Neural cell (in vitro differentiated cells): ENCODE measurements at regions not wholly inside any gene's neighbourhood (a gene's known extent, or its start where the extent isn't known, plus 50 kb on each side); places are given as distances from the start of the nearest gene placed in this dataset.

Experiments
- H2AFZ ChIP-seq: fragments of 200-600, 300-800 bp; sonication (generic), shearing (Covaris generic); 2 replicates; pipeline ENCODE4 v1.6.0; 2014; ENCODE audit warnings: low read depth, mild to moderate bottlenecking, antibody characterized with exemption, low read length, moderate library complexity
- H3F3A ChIP-seq: fragments of 200-600 bp; shearing (Covaris generic); 2 replicates; pipeline ENCODE4 v1.6.1; 2016; ENCODE audit warnings: mild to moderate bottlenecking, moderate library complexity, mixed read lengths, antibody characterized with exemption, low read length; ENCODE audit not compliant: insufficient read depth, poor library complexity, severe bottlenecking
- H3K27ac ChIP-seq: fragments of 200-600, 300-800 bp; sonication (generic), shearing (Covaris generic); 2 replicates; pipeline ENCODE4 v1.5.1; 2014; ENCODE audit warnings: mild to moderate bottlenecking, low read length, moderate library complexity
- H3K27me3 ChIP-seq: fragments of 300-800, 200-600 bp; sonication (generic), shearing (Covaris generic); 2 replicates; pipeline ENCODE4 v1.6.0; 2014; ENCODE audit warnings: mild to moderate bottlenecking, low read depth, low read length, moderate library complexity; ENCODE audit not compliant: insufficient read depth
- H3K36me3 ChIP-seq: fragments of 300-800, 200-600 bp; sonication (generic), shearing (Covaris generic); 2 replicates; pipeline ENCODE4 v1.5.1; 2014; ENCODE audit warnings: mild to moderate bottlenecking, antibody characterized with exemption, low read length, moderate library complexity; ENCODE audit not compliant: insufficient read depth
- H3K4me2 ChIP-seq: fragments of 300-800, 200-600 bp; sonication (generic), shearing (Covaris generic); 2 replicates; pipeline ENCODE4 v1.6.0; 2014; ENCODE audit warnings: mild to moderate bottlenecking, low read length
- H3K4me3 ChIP-seq: fragments of 300-800, 200-600 bp; sonication (generic), shearing (Covaris generic); 2 replicates; pipeline ENCODE4 v1.5.1; 2014; ENCODE audit warnings: mild to moderate bottlenecking, low read length, moderate library complexity
- H3K79me2 ChIP-seq: fragments of 200-600 bp; shearing (Covaris generic); replicated peaks from 2 replicates; pipeline ENCODE4 v1.6.0; 2014; ENCODE audit warnings: mild to moderate bottlenecking, low read length, moderate library complexity; ENCODE audit not compliant: insufficient read depth
- H3K9ac ChIP-seq: fragments of 300-800, 200-600 bp; sonication (generic), shearing (Covaris generic); 2 replicates; pipeline ENCODE4 v1.6.1; 2016; ENCODE audit warnings: mild to moderate bottlenecking, low read length, mixed read lengths
- H3K9me2 ChIP-seq: fragments of 200-600 bp; shearing (Covaris generic); 2 replicates; pipeline ENCODE4 v1.6.1; 2016; ENCODE audit warnings: mild to moderate bottlenecking, low read length, mixed read lengths; ENCODE audit not compliant: insufficient read depth
- H3K9me3 ChIP-seq: fragments of 200-600, 300-800 bp; sonication (generic), shearing (Covaris generic); 2 replicates; pipeline ENCODE4 v1.6.1; 2016; ENCODE audit warnings: mild to moderate bottlenecking, mixed run types, low read length, moderate library complexity, mixed read lengths
- H4K20me1 ChIP-seq: fragments of 200-600 bp; shearing (Covaris generic); 2 replicates; pipeline ENCODE4 v1.6.1; 2016; ENCODE audit warnings: mild to moderate bottlenecking, mixed run types; ENCODE audit not compliant: insufficient read depth
- CTCF ChIP-seq: fragments of 450-650 bp; IDR thresholded peaks from 2 replicates; pipeline ENCODE4 v1.5.1; 2014; ENCODE audit warnings: antibody characterized with exemption, mild to moderate bottlenecking, moderate library complexity; ENCODE audit not compliant: poor library complexity, severe bottlenecking
- EP300 ChIP-seq: fragments of 450-650 bp; conservative IDR thresholded peaks from 2 replicates; pipeline ENCODE4 v1.6.1; 2014; ENCODE audit warnings: antibody characterized with exemption, mild to moderate bottlenecking, moderate library complexity; ENCODE audit not compliant: poor library complexity, severe bottlenecking
- EZH2 ChIP-seq: fragments of 200-600, 300-800 bp; shearing (Covaris generic), sonication (generic); IDR thresholded peaks from 2 replicates; pipeline ENCODE4 v1.6.1; 2014; ENCODE audit warnings: antibody characterized with exemption, low read length, borderline replicate concordance, mild to moderate bottlenecking; ENCODE audit not compliant: insufficient read depth, poor library complexity, severe bottlenecking
- MXI1 ChIP-seq: fragments of 450-650 bp; conservative IDR thresholded peaks from 2 replicates; pipeline ENCODE4 v1.6.1; 2014; ENCODE audit warnings: antibody characterized with exemption, mild to moderate bottlenecking; ENCODE audit not compliant: poor library complexity, severe bottlenecking
- POLR2AphosphoS5 ChIP-seq: IDR thresholded peaks from 2 replicates; pipeline ENCODE4 v1.6.1; 2012
- RAD21 ChIP-seq: fragments of 450-650 bp; conservative IDR thresholded peaks from 2 replicates; pipeline ENCODE4 v1.6.1; 2014; ENCODE audit warnings: antibody characterized with exemption, mild to moderate bottlenecking, moderate library complexity
- REST ChIP-seq: IDR thresholded peaks from 2 replicates; pipeline ENCODE4 v1.6.1; 2012; ENCODE audit warnings: borderline replicate concordance
- SMC3 ChIP-seq: fragments of 450-650 bp; conservative IDR thresholded peaks from 2 replicates; pipeline ENCODE4 v1.6.1; 2014; ENCODE audit warnings: antibody characterized with exemption, mild to moderate bottlenecking, moderate library complexity; ENCODE audit not compliant: poor library complexity
- TAF1 ChIP-seq: IDR thresholded peaks from 2 replicates; pipeline ENCODE4 v1.6.1; 2012; ENCODE audit warnings: low read depth

- no peaks in the 10 kb centered on the region for H3F3A ChIP-seq
These were observed 931.2 kb downstream of the TBC1D22A start for GRCh38 chr22:47693606-47694005.

GRCh38 chr22:47692811-47693210 is 930.4 kb downstream of the TBC1D22A start:
- H3K27me3 ChIP-seq: no peaks in the 10 kb centered on the region
- H3K9ac ChIP-seq: no peak overlapping the region
- H2AFZ ChIP-seq: no peak overlapping the region
- H3K79me2 ChIP-seq: no peaks in the 10 kb centered on the region
- H3K4me3 ChIP-seq: no peak overlapping the region
- H4K20me1 ChIP-seq: no peaks in the 10 kb centered on the region
- no peak overlapping the region for H3K4me2 ChIP-seq
- no peak overlapping the region for H3K27ac ChIP-seq
- H3K9me3 ChIP-seq: no peaks in the 10 kb centered on the region
- H3K9me2 ChIP-seq: no peaks in the 10 kb centered on the region
- no peaks in the 10 kb centered on the region for H3K36me3 ChIP-seq
- no peaks in the 10 kb centered on the region for H3F3A ChIP-seq
- no peak for TF ChIP-seq TAF1
- TF ChIP-seq MXI1: no peak
- no peak for TF ChIP-seq CTCF
- no peak for TF ChIP-seq EZH2
- no peak for TF ChIP-seq REST
- no peak for TF ChIP-seq EP300

More at GRCh38 chr22:47693606-47694005, 931.2 kb downstream of the TBC1D22A start:
- H3K9ac ChIP-seq: no peak overlapping the region
- no peaks in the 10 kb centered on the region for H3K9me3 ChIP-seq
- TF ChIP-seq TAF1 (no peak), EP300 (no peak), REST (no peak), RAD21 (no peak), SMC3 (no peak), EZH2 (no peak), CTCF (no peak), MXI1 (no peak), POLR2AphosphoS5 (no peak)
- no peak overlapping the region for H2AFZ ChIP-seq
- no peak overlapping the region for H3K4me2 ChIP-seq
- H3K9me2 ChIP-seq: no peaks in the 10 kb centered on the region
- no peaks in the 10 kb centered on the region for H3K36me3 ChIP-seq
- H4K20me1 ChIP-seq: no peaks in the 10 kb centered on the region
- no peaks in the 10 kb centered on the region for H3K79me2 ChIP-seq
- no peak overlapping the region for H3K27ac ChIP-seq
- no peaks in the 10 kb centered on the region for H3K27me3 ChIP-seq
- no peak overlapping the region for H3K4me3 ChIP-seq
